Liver (tissue), 8 donors: ENCODE measurements at regions not wholly inside any gene's neighbourhood (a gene's known extent, or its start where the extent isn't known, plus 50 kb on each side); places are given as distances from the start of the nearest gene placed in this dataset.
A peak's percentile ranks its signal among the peaks of the same experiment; 100 is the strongest.

ENCODE experiments used
- DNase-seq: peaks from one replicate; pipeline ENCODE4 v3.0.0-alpha.2; 2017; ENCODE audit warnings: low spot score
- H3K27ac ChIP-seq, 2 donors: one replicate each; pipeline ENCODE4 v1.7.0; 2013; ENCODE audit warnings: inconsistent platforms in 2 of 2, low read length in 2 of 2, control low read depth in 1 of 2, low read depth in 1 of 2, mild to moderate bottlenecking in 1 of 2
- H3K27me3 ChIP-seq, 4 donors: one replicate each; pipeline versions ENCODE4 v1.6.1 to v1.7.0; 2013; ENCODE audit warnings: low read length in 3 of 4, inconsistent platforms in 1 of 4, mild to moderate bottlenecking in 1 of 4, moderate library complexity in 1 of 4; ENCODE audit not compliant: control insufficient read depth in 4 of 4, insufficient read depth in 4 of 4
- H3K36me3 ChIP-seq, 4 donors: one replicate each; pipeline versions ENCODE4 v1.6.1 to v1.7.0; 2013; ENCODE audit warnings: low read length in 3 of 4, mild to moderate bottlenecking in 3 of 4, low read depth in 1 of 4, moderate library complexity in 1 of 4; ENCODE audit not compliant: control insufficient read depth in 4 of 4, insufficient read depth in 3 of 4
- H3K4me1 ChIP-seq, 4 donors: one replicate each; pipeline versions ENCODE4 v1.6.1 to v1.7.0; 2013; ENCODE audit warnings: low read length in 3 of 4, mild to moderate bottlenecking in 3 of 4, moderate library complexity in 1 of 4; ENCODE audit not compliant: control insufficient read depth in 4 of 4, insufficient read depth in 4 of 4
- H3K4me3 ChIP-seq, 3 donors: one replicate each; pipeline versions ENCODE4 v1.6.1 to v1.7.0; 2013; ENCODE audit warnings: low read length in 3 of 3, control low read depth in 1 of 3, low read depth in 1 of 3, mild to moderate bottlenecking in 1 of 3
- H3K9ac ChIP-seq, 2 donors: one replicate each; pipeline ENCODE4 v1.7.0; 2013; ENCODE audit warnings: low read length in 2 of 2, mild to moderate bottlenecking in 2 of 2, moderate library complexity in 2 of 2, control low read depth in 1 of 2, low read depth in 1 of 2
- H3K9me3 ChIP-seq, 4 donors: one replicate each; pipeline versions ENCODE4 v1.6.1 to v1.7.0; 2013; ENCODE audit warnings: low read length in 3 of 4; ENCODE audit not compliant: control insufficient read depth in 4 of 4
- ATF3 ChIP-seq: IDR thresholded peaks from 2 replicates; pipeline ENCODE4 v1.6.1; 2016; ENCODE audit warnings: antibody characterized with exemption
- CTCF ChIP-seq: fragments of 150-350 bp; IDR thresholded peaks from 2 replicates; pipeline ENCODE4 v1.5.1; 2017; ENCODE audit warnings: improper control_type of control experiment, low read depth, low read length; ENCODE audit not compliant: missing input control
- FOXA2 ChIP-seq: IDR thresholded peaks from 2 replicates; pipeline ENCODE4 v1.6.1; 2016; ENCODE audit warnings: antibody characterized with exemption
- HNF4G ChIP-seq: IDR thresholded peaks from 2 replicates; pipeline ENCODE4 v1.6.1; 2016; ENCODE audit warnings: antibody characterized with exemption
- MAX ChIP-seq: IDR thresholded peaks from 2 replicates; pipeline ENCODE4 v1.6.1; 2016; ENCODE audit warnings: antibody characterized with exemption
- NR2F2 ChIP-seq: IDR thresholded peaks from 2 replicates; pipeline ENCODE4 v1.6.1; 2016; ENCODE audit warnings: antibody characterized with exemption
- RAD21 ChIP-seq, 2 donors: IDR thresholded peaks; 2 replicates each; pipeline ENCODE4 v1.6.1; 2016; ENCODE audit warnings: antibody characterized with exemption in 2 of 2, mild to moderate bottlenecking in 2 of 2
- REST ChIP-seq: IDR thresholded peaks from 2 replicates; pipeline ENCODE4 v1.6.1; 2016; ENCODE audit warnings: antibody characterized with exemption, mild to moderate bottlenecking
- RXRA ChIP-seq, 2 donors: IDR thresholded peaks; 2 replicates each; pipeline ENCODE4 v1.6.1; 2017 to 2018; ENCODE audit warnings: antibody characterized with exemption in 2 of 2, mild to moderate bottlenecking in 1 of 2
- TAF1 ChIP-seq: conservative IDR thresholded peaks from 2 replicates; pipeline ENCODE4 v1.6.1; 2016; ENCODE audit warnings: antibody characterized with exemption, mild to moderate bottlenecking
- YY1 ChIP-seq: IDR thresholded peaks from 2 replicates; pipeline ENCODE4 v1.6.1; 2016; ENCODE audit warnings: antibody characterized with exemption, mild to moderate bottlenecking
- WGBS: extraction: QIAGEN DNeasy Blood & Tissue Kit; methylation state at CpG from one replicate; pipeline ENCODE4 v1.1.7; 2013; 5-methylcytosine and 5-hydroxymethylcytosine counted together
- donor health status: healthy.
- donor health status: healthy.
- donor health status: healthy.
- donor health status: healthy.
- donor health status: healthy.

- DNase-seq: no peak
- TF ChIP-seq MAX: no peak
- H3K27ac ChIP-seq: peak overlapping the region in 1 of 2 donors; percentile 21
Observed at GRCh38 chr4:184281231-184282139, 63.8 kb upstream of the ENPP6 start.

GRCh38 chr4:184280591-184281071, 63.0 kb upstream of the ENPP6 start:
- H3K4me1 ChIP-seq: peaks cover 7 to 22% (median 14%) of the 10 kb centered on the region in 4 donors
- H3K9me3 ChIP-seq: no peaks in the 10 kb centered on the region
- H3K9ac ChIP-seq: no peak overlapping the region
- no peak overlapping the region for H3K27ac ChIP-seq
- TF ChIP-seq RAD21 (IDR thresholded peaks at IDR 0.05) (no peak), REST (no peak), FOXA2 (no peak), TAF1 (no peak), YY1 (no peak), RXRA (IDR thresholded peaks at IDR 0.05) (no peak), CTCF (no peak), NR2F2 (no peak), HNF4G (no peak), ATF3 (no peak)
- H3K4me3 ChIP-seq: no peak overlapping the region
- H3K36me3 ChIP-seq: no peaks in the 10 kb centered on the region
- DNase-seq: peak; percentile 19
- H3K27me3 ChIP-seq: no peaks in the 10 kb centered on the region
- 95% methylated on average over 2 of the region's 2 CpGs for WGBS

More at GRCh38 chr4:184281231-184282139, 63.8 kb upstream of the ENPP6 start:
- Histone ChIP-seq H3K9me3 (no peaks in the 10 kb centered on the region), H3K4me1 (peaks cover 7 to 24% (median 15%) of the 10 kb centered on the region in 4 donors), H3K4me3 (no peak overlapping the region), H3K36me3 (no peaks in the 10 kb centered on the region), H3K27me3 (no peaks in the 10 kb centered on the region), H3K9ac (peak overlapping the region in 1 of 2 donors; percentile 15)
- whole genome bisulfite sequencing: 79% methylated on average over 12 of the region's 12 CpGs
